OCI-LY1 (cell line): ENCODE measurements at regions not wholly inside any gene's neighbourhood (a gene's known extent, or its start where the extent isn't known, plus 50 kb on each side); places are given as distances from the start of the nearest gene placed in this dataset.
"Not testable (repeated sequence)": the region's sequence is repeated elsewhere in the genome, so short reads cannot be mapped to it uniquely, and the experiment has no call there.

Experiments
- H2AFZ ChIP-seq: fragments of 200-600 bp; sonication (generic), shearing (Covaris generic); 2 replicates; pipeline ENCODE4 v1.6.0; 2014; ENCODE audit warnings: antibody characterized with exemption, mild to moderate bottlenecking, low read length
- H3F3A ChIP-seq: fragments of 200-600 bp; sonication (generic), shearing (Covaris generic); 2 replicates; pipeline ENCODE4 v1.6.0; 2014; ENCODE audit warnings: mild to moderate bottlenecking, antibody characterized with exemption, low read length, moderate library complexity; ENCODE audit not compliant: insufficient read depth
- H3K27ac ChIP-seq: fragments of 200-600 bp; sonication (generic); 2 replicates; pipeline ENCODE4 v1.5.1; 2014; ENCODE audit warnings: low read length, mixed run types, mild to moderate bottlenecking, low read depth; ENCODE audit not compliant: poor library complexity, severe bottlenecking
- H3K27me3 ChIP-seq: fragments of 200-600 bp; sonication (generic); 2 replicates; pipeline ENCODE4 v1.6.0; 2014; ENCODE audit warnings: antibody characterized with exemption, mild to moderate bottlenecking, low read length, moderate library complexity; ENCODE audit not compliant: insufficient read depth
- H3K36me3 ChIP-seq: fragments of 200-600 bp; sonication (generic); 2 replicates; pipeline ENCODE4 v1.6.1; 2014; ENCODE audit warnings: mild to moderate bottlenecking, antibody characterized with exemption, low read length, moderate library complexity, mixed read lengths; ENCODE audit not compliant: insufficient read depth
- H3K4me1 ChIP-seq: fragments of 200-600 bp; sonication (generic); 2 replicates; pipeline ENCODE4 v1.5.1; 2014; ENCODE audit warnings: mild to moderate bottlenecking, low read length, moderate library complexity; ENCODE audit not compliant: insufficient read depth, severe bottlenecking
- H3K4me2 ChIP-seq: fragments of 200-600 bp; sonication (generic), shearing (Covaris generic); 2 replicates; pipeline ENCODE4 v1.6.1; 2014; ENCODE audit warnings: low read length
- H3K4me3 ChIP-seq: fragments of 200-600 bp; sonication (generic); 2 replicates; pipeline ENCODE4 v1.5.1; 2014; ENCODE audit warnings: low read length, low read depth, mild to moderate bottlenecking, mixed read lengths; ENCODE audit not compliant: poor library complexity, severe bottlenecking
- H3K79me2 ChIP-seq: fragments of 200-600 bp; shearing (Covaris generic); 2 replicates; pipeline ENCODE4 v1.6.1; 2016; ENCODE audit warnings: mixed run types, low read length, mixed read lengths; ENCODE audit not compliant: insufficient read depth
- H3K9ac ChIP-seq: fragments of 200-600 bp; sonication (generic), shearing (Covaris generic); 2 replicates; pipeline ENCODE4 v1.6.1; 2014; ENCODE audit warnings: mild to moderate bottlenecking, low read length, mixed read lengths
- H3K9me2 ChIP-seq: fragments of 200-600 bp; sonication (generic), shearing (Covaris generic); 2 replicates; pipeline ENCODE4 v1.6.1; 2014; ENCODE audit warnings: low read depth, mild to moderate bottlenecking, low read length, mixed read lengths
- H3K9me3 ChIP-seq: fragments of 200-600 bp; shearing (Covaris generic); 2 replicates; pipeline ENCODE4 v1.6.1; 2014; ENCODE audit warnings: low read length, mixed read lengths
- H4K20me1 ChIP-seq: fragments of 200-600 bp; sonication (generic), shearing (Covaris generic); 2 replicates; pipeline ENCODE4 v1.6.0; 2016; ENCODE audit warnings: mild to moderate bottlenecking, low read length; ENCODE audit not compliant: insufficient read depth
- CTCF ChIP-seq: fragments of 200-600 bp; sonication (generic), shearing (Covaris generic); IDR thresholded peaks from 2 replicates; pipeline ENCODE4 v1.5.1; 2017; ENCODE audit warnings: mild to moderate bottlenecking, antibody characterized with exemption, low read length, moderate library complexity, mixed read lengths
- EZH2 ChIP-seq: fragments of 200-600 bp; sonication (generic), shearing (Covaris generic); IDR thresholded peaks from 2 replicates; pipeline ENCODE4 v1.8.0; 2017; ENCODE audit warnings: borderline replicate concordance, mixed run types, mild to moderate bottlenecking, antibody characterized with exemption, low read length, moderate library complexity, mixed read lengths

GRCh38 chr4:125794989-125795388 lies 480.2 kb downstream of the FAT4 start:
- H3K27ac ChIP-seq: no peak overlapping the region
- no peaks in the 10 kb centered on the region for H3K27me3 ChIP-seq
- no peaks in the 10 kb centered on the region for H3K4me1 ChIP-seq
- no peak overlapping the region for H3K9ac ChIP-seq
- no peak overlapping the region for H2AFZ ChIP-seq
- H3K4me3 ChIP-seq: no peak overlapping the region
- no peaks in the 10 kb centered on the region for H3K79me2 ChIP-seq
- no peak for TF ChIP-seq CTCF
- no peak for TF ChIP-seq EZH2
- H3K9me2 ChIP-seq: no peaks in the 10 kb centered on the region
- no peaks in the 10 kb centered on the region for H4K20me1 ChIP-seq
- H3K36me3 ChIP-seq: no peaks in the 10 kb centered on the region
- H3F3A ChIP-seq: no peaks in the 10 kb centered on the region
- H3K4me2 ChIP-seq: no peak overlapping the region
- no peaks in the 10 kb centered on the region for H3K9me3 ChIP-seq

- Histone ChIP-seq H3K36me3 (no peaks in the 10 kb centered on the region), H3K27me3 (no peaks in the 10 kb centered on the region)
- TF ChIP-seq CTCF (no peak), EZH2 (no peak)
These were observed 481.4 kb downstream of the FAT4 start for GRCh38 chr4:125796138-125796537.

DNA sequence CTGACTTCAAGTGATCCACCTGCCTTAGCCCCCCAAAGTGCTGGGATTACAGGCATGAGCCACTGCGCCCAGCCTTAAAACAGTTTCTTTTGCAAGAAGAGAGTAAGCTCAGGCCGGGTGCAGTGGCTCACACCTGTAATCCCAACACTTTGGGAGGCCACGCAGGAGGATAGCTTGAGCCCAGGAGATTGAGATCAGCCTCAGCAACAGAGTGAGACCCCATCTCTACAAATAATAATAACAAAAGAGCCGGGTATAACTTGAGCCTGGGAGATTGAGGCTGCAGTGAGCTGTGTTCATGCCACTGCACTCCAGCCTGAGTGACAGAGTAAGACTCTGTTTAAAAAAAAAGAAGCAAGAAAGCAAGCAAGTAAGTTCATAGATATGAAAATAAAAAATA lies 482.9 kb downstream of the FAT4 start:
- H3K9ac ChIP-seq, H3K79me2 ChIP-seq, H3K27me3 ChIP-seq, H3K4me3 ChIP-seq, H3K36me3 ChIP-seq, H3K9me3 ChIP-seq, H3F3A ChIP-seq, H3K4me1 ChIP-seq, H3K4me2 ChIP-seq, H2AFZ ChIP-seq, H3K9me2 ChIP-seq, H3K27ac ChIP-seq, H4K20me1 ChIP-seq: not testable (repeated sequence)

More at GRCh38 chr4:125796138-125796537, 481.4 kb downstream of the FAT4 start:
- H3K9me3 ChIP-seq: no peaks in the 10 kb centered on the region
- no peaks in the 10 kb centered on the region for H3K4me1 ChIP-seq
- H4K20me1 ChIP-seq: no peaks in the 10 kb centered on the region
- no peak overlapping the region for H3K4me2 ChIP-seq
- H3K9me2 ChIP-seq: no peaks in the 10 kb centered on the region
- H3K27ac ChIP-seq: no peak overlapping the region
- no peaks in the 10 kb centered on the region for H3K79me2 ChIP-seq
- no peak overlapping the region for H3K9ac ChIP-seq
- no peak overlapping the region for H2AFZ ChIP-seq
- no peaks in the 10 kb centered on the region for H3F3A ChIP-seq
- H3K4me3 ChIP-seq: no peak overlapping the region

- Histone ChIP-seq H4K20me1 (no peaks in the 10 kb centered on the region), H2AFZ (no peak overlapping the region), H3K79me2 (no peaks in the 10 kb centered on the region), H3K9me2 (no peaks in the 10 kb centered on the region), H3K4me3 (no peak overlapping the region), H3K4me1 (no peaks in the 10 kb centered on the region), H3K27ac (no peak overlapping the region), H3K9me3 (no peaks in the 10 kb centered on the region), H3K36me3 (no peaks in the 10 kb centered on the region), H3K27me3 (no peaks in the 10 kb centered on the region), H3K4me2 (no peak overlapping the region), H3K9ac (no peak overlapping the region), H3F3A (no peaks in the 10 kb centered on the region)
- TF ChIP-seq EZH2 (no peak), CTCF (no peak)
These were observed 486.6 kb downstream of the FAT4 start for GRCh38 chr4:125801373-125801772.
